ENCODE measurements at regions not wholly inside any gene's neighbourhood (a gene's known extent, or its start where the extent isn't known, plus 50 kb on each side); places are given as distances from the start of the nearest gene placed in this dataset.
A peak's percentile ranks its signal among the peaks of the same experiment; 100 is the strongest.
"Not testable (repeated sequence)": the region's sequence is repeated elsewhere in the genome, so short reads cannot be mapped to it uniquely, and the experiment has no call there.

GRCh38 chr7:17557251-17557671, 258.8 kb downstream of the AHR start:
- H3K27me3 ChIP-seq (ENCODE audit: control insufficient read depth, insufficient read depth, low read length): no peaks in the 10 kb centered on the region
- H3K9ac ChIP-seq (ENCODE audit: low read length): no peak overlapping the region
- no peak overlapping the region for H3K27ac ChIP-seq (ENCODE audit: low read depth, low read length)
- H3K36me3 ChIP-seq (ENCODE audit: control insufficient read depth, insufficient read depth, low read length): no peaks in the 10 kb centered on the region
- H3K4me3 ChIP-seq (ENCODE audit: low read length): no peak overlapping the region
- H3K4me1 ChIP-seq (ENCODE audit: control insufficient read depth, insufficient read depth, low read length): peaks cover 8% of the 10 kb centered on the region

GRCh38 chr7:17558135-17558534, 259.7 kb downstream of the AHR start:
- H3K27me3 ChIP-seq (ENCODE audit: control insufficient read depth, insufficient read depth, low read length): no peaks in the 10 kb centered on the region
- no peak overlapping the region for H3K9ac ChIP-seq (ENCODE audit: low read length)
- H3K4me1 ChIP-seq (ENCODE audit: control insufficient read depth, insufficient read depth, low read length): peaks cover 8% of the 10 kb centered on the region
- H3K27ac ChIP-seq (ENCODE audit: low read depth, low read length): peak overlapping the region; percentile 28
- H3K4me3 ChIP-seq (ENCODE audit: low read length): no peak overlapping the region
- no peaks in the 10 kb centered on the region for H3K36me3 ChIP-seq (ENCODE audit: control insufficient read depth, insufficient read depth, low read length)

GRCh38 chr7:17558558-17559332, 260.3 kb downstream of the AHR start:
- Histone ChIP-seq H3K27ac (ENCODE audit: low read depth, low read length) (no peak overlapping the region), H3K4me3 (ENCODE audit: low read length) (no peak overlapping the region)

GRCh38 chr7:17559388-17559787, 260.9 kb downstream of the AHR start:
- H3K4me3 ChIP-seq (ENCODE audit: low read length): no peak overlapping the region
- H3K36me3 ChIP-seq (ENCODE audit: control insufficient read depth, insufficient read depth, low read length): no peaks in the 10 kb centered on the region
- no peaks in the 10 kb centered on the region for H3K27me3 ChIP-seq (ENCODE audit: control insufficient read depth, insufficient read depth, low read length)
- H3K9ac ChIP-seq (ENCODE audit: low read length): no peak overlapping the region
- peaks cover 8% of the 10 kb centered on the region for H3K4me1 ChIP-seq (ENCODE audit: control insufficient read depth, insufficient read depth, low read length)
- H3K27ac ChIP-seq (ENCODE audit: low read depth, low read length): no peak overlapping the region

More at GRCh38 chr7:17558558-17559332, 260.3 kb downstream of the AHR start:
- Histone ChIP-seq H3K36me3 (ENCODE audit: control insufficient read depth, insufficient read depth, low read length) (no peaks in the 10 kb centered on the region), H3K4me1 (ENCODE audit: control insufficient read depth, insufficient read depth, low read length) (peaks cover 8% of the 10 kb centered on the region), H3K9ac (ENCODE audit: low read length) (no peak overlapping the region), H3K27me3 (ENCODE audit: control insufficient read depth, insufficient read depth, low read length) (no peaks in the 10 kb centered on the region)

GRCh38 chr7:17560516-17560915, 262.1 kb downstream of the AHR start:
- H3K27ac ChIP-seq (ENCODE audit: low read depth, low read length): no peak overlapping the region
- no peaks in the 10 kb centered on the region for H3K27me3 ChIP-seq (ENCODE audit: control insufficient read depth, insufficient read depth, low read length)
- peaks cover 8% of the 10 kb centered on the region for H3K4me1 ChIP-seq (ENCODE audit: control insufficient read depth, insufficient read depth, low read length)
- H3K4me3 ChIP-seq (ENCODE audit: low read length): no peak overlapping the region
- no peaks in the 10 kb centered on the region for H3K36me3 ChIP-seq (ENCODE audit: control insufficient read depth, insufficient read depth, low read length)
- H3K9ac ChIP-seq (ENCODE audit: low read length): no peak overlapping the region

- Histone ChIP-seq H3K4me1 (ENCODE audit: control insufficient read depth, insufficient read depth, low read length) (peaks cover 8% of the 10 kb centered on the region), H3K4me3 (ENCODE audit: low read length) (no peak overlapping the region), H3K36me3 (ENCODE audit: control insufficient read depth, insufficient read depth, low read length) (no peaks in the 10 kb centered on the region), H3K9ac (ENCODE audit: low read length) (no peak overlapping the region), H3K27ac (ENCODE audit: low read depth, low read length) (no peak overlapping the region), H3K27me3 (ENCODE audit: control insufficient read depth, insufficient read depth, low read length) (no peaks in the 10 kb centered on the region)
Measured at GRCh38 chr7:17560966-17561365, 262.5 kb downstream of the AHR start.

GRCh38 chr7:17564678-17565212, 266.3 kb downstream of the AHR start:
- Histone ChIP-seq H3K4me1 (ENCODE audit: control insufficient read depth, insufficient read depth, low read length) (no peaks in the 10 kb centered on the region), H3K27ac (ENCODE audit: low read depth, low read length) (no peak overlapping the region), H3K27me3 (ENCODE audit: control insufficient read depth, insufficient read depth, low read length) (no peaks in the 10 kb centered on the region), H3K9ac (ENCODE audit: low read length) (no peak overlapping the region), H3K36me3 (ENCODE audit: control insufficient read depth, insufficient read depth, low read length) (no peaks in the 10 kb centered on the region), H3K4me3 (ENCODE audit: low read length) (no peak overlapping the region)

GRCh38 chr7:17580141-17580540, 281.7 kb downstream of the AHR start:
- Histone ChIP-seq H3K36me3 (ENCODE audit: control insufficient read depth, insufficient read depth, low read length) (no peaks in the 10 kb centered on the region), H3K4me1 (ENCODE audit: control insufficient read depth, insufficient read depth, low read length) (no peaks in the 10 kb centered on the region), H3K27me3 (ENCODE audit: control insufficient read depth, insufficient read depth, low read length) (no peaks in the 10 kb centered on the region), H3K27ac (ENCODE audit: low read depth, low read length) (no peak overlapping the region), H3K9ac (ENCODE audit: low read length) (no peak overlapping the region), H3K4me3 (ENCODE audit: low read length) (no peak overlapping the region)

- Histone ChIP-seq H3K9ac (ENCODE audit: low read length) (no peak overlapping the region), H3K36me3 (ENCODE audit: control insufficient read depth, insufficient read depth, low read length) (no peaks in the 10 kb centered on the region), H3K27ac (ENCODE audit: low read depth, low read length) (no peak overlapping the region), H3K27me3 (ENCODE audit: control insufficient read depth, insufficient read depth, low read length) (no peaks in the 10 kb centered on the region), H3K4me1 (ENCODE audit: control insufficient read depth, insufficient read depth, low read length) (no peaks in the 10 kb centered on the region), H3K4me3 (ENCODE audit: low read length) (no peak overlapping the region)
Measured at GRCh38 chr7:17580856-17581255, 282.4 kb downstream of the AHR start.

- no peaks in the 10 kb centered on the region for H3K36me3 ChIP-seq (ENCODE audit: control insufficient read depth, insufficient read depth, low read length)
- no peak overlapping the region for H3K27ac ChIP-seq (ENCODE audit: low read depth, low read length)
- no peaks in the 10 kb centered on the region for H3K27me3 ChIP-seq (ENCODE audit: control insufficient read depth, insufficient read depth, low read length)
- H3K4me3 ChIP-seq (ENCODE audit: low read length): no peak overlapping the region
- no peaks in the 10 kb centered on the region for H3K4me1 ChIP-seq (ENCODE audit: control insufficient read depth, insufficient read depth, low read length)
- no peak overlapping the region for H3K9ac ChIP-seq (ENCODE audit: low read length)
Measured at GRCh38 chr7:17581301-17581700, 282.8 kb downstream of the AHR start.

GRCh38 chr7:17582696-17583095, 284.2 kb downstream of the AHR start:
- H3K36me3 ChIP-seq (ENCODE audit: control insufficient read depth, insufficient read depth, low read length); H3K9ac ChIP-seq (ENCODE audit: low read length); H3K27me3 ChIP-seq (ENCODE audit: control insufficient read depth, insufficient read depth, low read length); H3K4me1 ChIP-seq (ENCODE audit: control insufficient read depth, insufficient read depth, low read length); H3K27ac ChIP-seq (ENCODE audit: low read depth, low read length); H3K4me3 ChIP-seq (ENCODE audit: low read length): not testable (repeated sequence)

GRCh38 chr7:17583786-17584185, 285.3 kb downstream of the AHR start:
- Histone ChIP-seq H3K9ac (ENCODE audit: low read length) (no peak overlapping the region), H3K4me1 (ENCODE audit: control insufficient read depth, insufficient read depth, low read length) (no peaks in the 10 kb centered on the region), H3K27me3 (ENCODE audit: control insufficient read depth, insufficient read depth, low read length) (no peaks in the 10 kb centered on the region), H3K4me3 (ENCODE audit: low read length) (no peak overlapping the region), H3K36me3 (ENCODE audit: control insufficient read depth, insufficient read depth, low read length) (no peaks in the 10 kb centered on the region), H3K27ac (ENCODE audit: low read depth, low read length) (no peak overlapping the region)

GRCh38 chr7:17584822-17585221, 286.4 kb downstream of the AHR start:
- Histone ChIP-seq H3K27ac (ENCODE audit: low read depth, low read length) (no peak overlapping the region), H3K9ac (ENCODE audit: low read length) (no peak overlapping the region), H3K27me3 (ENCODE audit: control insufficient read depth, insufficient read depth, low read length) (no peaks in the 10 kb centered on the region), H3K4me1 (ENCODE audit: control insufficient read depth, insufficient read depth, low read length) (no peaks in the 10 kb centered on the region), H3K36me3 (ENCODE audit: control insufficient read depth, insufficient read depth, low read length) (no peaks in the 10 kb centered on the region), H3K4me3 (ENCODE audit: low read length) (no peak overlapping the region)

Data from rectal smooth muscle tissue (tissue), 1 donor.